ENCODE measurements at regions not wholly inside any gene's neighbourhood (a gene's known extent, or its start where the extent isn't known, plus 50 kb on each side); places are given as distances from the start of the nearest gene placed in this dataset.
"Not testable (repeated sequence)": the region's sequence is repeated elsewhere in the genome, so short reads cannot be mapped to it uniquely, and the experiment has no call there.

GRCh38 chr4:27770895-27771294, 910.3 kb downstream of the STIM2 start:
- DNase-seq = no peak

GRCh38 chr4:27775156-27775555, 914.5 kb downstream of the STIM2 start:
- no peak for DNase-seq

GRCh38 chr4:27779827-27780226, 919.2 kb downstream of the STIM2 start:
- no peak for DNase-seq

GRCh38 chr4:27787195-27787594, 926.6 kb downstream of the STIM2 start:
- DNase-seq = no peak

- no peak for DNase-seq
Measured at GRCh38 chr4:27789773-27790172, 929.1 kb downstream of the STIM2 start.

GRCh38 chr4:27790911-27791310, 930.3 kb downstream of the STIM2 start:
- no peak for DNase-seq

GRCh38 chr4:27791640-27792039, 931.0 kb downstream of the STIM2 start:
- DNase-seq = no peak

GRCh38 chr4:27807207-27807606, 946.6 kb downstream of the STIM2 start:
- no peak for DNase-seq

- DNase-seq = no peak
Measured at GRCh38 chr4:27811948-27812347, 951.3 kb downstream of the STIM2 start.

- not testable (repeated sequence) for DNase-seq
Measured at GRCh38 chr4:27813226-27813625, 952.6 kb downstream of the STIM2 start.

- DNase-seq = not testable (repeated sequence)
Measured at GRCh38 chr4:27813699-27814425, 953.2 kb downstream of the STIM2 start.

- no peak for DNase-seq
Measured at GRCh38 chr4:27819246-27819645, 958.6 kb downstream of the STIM2 start.

GRCh38 chr4:27828843-27829242, 968.2 kb downstream of the STIM2 start:
- no peak for DNase-seq

GRCh38 chr4:27830251-27830650, 969.6 kb downstream of the STIM2 start:
- DNase-seq = no peak

- no peak for DNase-seq
Measured at GRCh38 chr4:27835851-27836250, 975.2 kb downstream of the STIM2 start.

GRCh38 chr4:27836523-27836922, 975.9 kb downstream of the STIM2 start:
- no peak for DNase-seq

- no peak for DNase-seq
Measured at GRCh38 chr4:27843776-27844175, 983.1 kb downstream of the STIM2 start.

- DNase-seq = no peak
Measured at GRCh38 chr4:27844376-27844775, 983.7 kb downstream of the STIM2 start.

GRCh38 chr4:27846951-27847350, 986.3 kb downstream of the STIM2 start:
- no peak for DNase-seq

GRCh38 chr4:27861381-27861787, 1000.7 kb downstream of the STIM2 start:
- DNase-seq = no peak

- no peak for DNase-seq
Measured at GRCh38 chr4:27861802-27862201, 1001.2 kb downstream of the STIM2 start.

GRCh38 chr4:27873596-27873995, 1013.0 kb downstream of the STIM2 start:
- DNase-seq = no peak

GRCh38 chr4:27881705-27882104, 1021.1 kb downstream of the STIM2 start:
- DNase-seq = no peak

- no peak for DNase-seq
Measured at GRCh38 chr4:27886120-27886519, 1025.5 kb downstream of the STIM2 start.

GRCh38 chr4:27887646-27888045, 1027.0 kb downstream of the STIM2 start:
- no peak for DNase-seq
